ENCODE measurements at regions not wholly inside any gene's neighbourhood (a gene's known extent, or its start where the extent isn't known, plus 50 kb on each side); places are given as distances from the start of the nearest gene placed in this dataset.

GRCh38 chr4:129561280-129561679, 465.3 kb downstream of the C4orf33 start:
- no peak for FAIRE-seq

- no peak for FAIRE-seq
Measured at GRCh38 chr4:129561886-129562671, 466.1 kb downstream of the C4orf33 start.

- FAIRE-seq, result no peak
Measured at GRCh38 chr4:129565214-129565613, 469.3 kb downstream of the C4orf33 start.

- FAIRE-seq, result no peak
Measured at GRCh38 chr4:129570326-129570725, 474.4 kb downstream of the C4orf33 start.

GRCh38 chr4:129578336-129578735, 482.4 kb downstream of the C4orf33 start:
- no peak for FAIRE-seq

- FAIRE-seq, result no peak
Measured at GRCh38 chr4:129581305-129581704, 485.4 kb downstream of the C4orf33 start.

GRCh38 chr4:129583868-129584267, 487.9 kb downstream of the C4orf33 start:
- FAIRE-seq, result no peak

GRCh38 chr4:129598582-129598981, 502.6 kb downstream of the C4orf33 start:
- FAIRE-seq, result no peak

- no peak for FAIRE-seq
Measured at GRCh38 chr4:129600898-129601297, 504.9 kb downstream of the C4orf33 start.

GRCh38 chr4:129602447-129602846, 506.5 kb downstream of the C4orf33 start:
- no peak for FAIRE-seq

GRCh38 chr4:129603241-129603931, 507.4 kb downstream of the C4orf33 start:
- no peak for FAIRE-seq

- FAIRE-seq, result no peak
Measured at GRCh38 chr4:129604632-129605255, 508.8 kb downstream of the C4orf33 start.

- FAIRE-seq, result no peak
Measured at GRCh38 chr4:129614611-129615010, 518.7 kb downstream of the C4orf33 start.

GRCh38 chr4:129622566-129622965, 526.6 kb downstream of the C4orf33 start:
- no peak for FAIRE-seq

GRCh38 chr4:129623233-129623875, 527.4 kb downstream of the C4orf33 start:
- no peak for FAIRE-seq

GRCh38 chr4:129641179-129641578, 545.2 kb downstream of the C4orf33 start:
- FAIRE-seq, result no peak

- no peak for FAIRE-seq
Measured at GRCh38 chr4:129645461-129645860, 549.5 kb downstream of the C4orf33 start.

GRCh38 chr4:129668092-129668491, 572.1 kb downstream of the C4orf33 start:
- no peak for FAIRE-seq

GRCh38 chr4:129672941-129673340, 577.0 kb downstream of the C4orf33 start:
- FAIRE-seq, result no peak

GRCh38 chr4:129675036-129675435, 579.1 kb downstream of the C4orf33 start:
- no peak for FAIRE-seq

- no peak for FAIRE-seq
Measured at GRCh38 chr4:129676934-129677333, 581.0 kb downstream of the C4orf33 start.

GRCh38 chr4:129682586-129682985, 586.6 kb downstream of the C4orf33 start:
- no peak for FAIRE-seq

GRCh38 chr4:129707949-129708348, 612.0 kb downstream of the C4orf33 start:
- FAIRE-seq, result no peak
